Colonic mucosa (tissue), 4 donors: ENCODE measurements at regions not wholly inside any gene's neighbourhood (a gene's known extent, or its start where the extent isn't known, plus 50 kb on each side); places are given as distances from the start of the nearest gene placed in this dataset.

Experiments used
- DNase-seq: peaks from one replicate; pipeline ENCODE4 v3.0.0-alpha.2; 2020
- H3K27ac ChIP-seq: fragments of 200-600 bp; one replicate; pipeline ENCODE4 v1.8.0; 2021
- H3K27me3 ChIP-seq: fragments of 200-600 bp; one replicate; pipeline ENCODE4 v1.8.0; 2021
- H3K36me3 ChIP-seq: fragments of 200-600 bp; one replicate; pipeline ENCODE4 v1.8.0; 2021
- H3K4me1 ChIP-seq: fragments of 200-600 bp; one replicate; pipeline ENCODE4 v1.8.0; 2021; ENCODE audit warnings: mild to moderate bottlenecking
- H3K4me3 ChIP-seq: fragments of 200-600 bp; one replicate; pipeline ENCODE4 v1.8.0; 2021
- H3K9ac ChIP-seq, 2 donors: one replicate each; pipeline ENCODE4 v1.7.0; 2013; ENCODE audit warnings: control low read depth in 2 of 2, low read depth in 2 of 2, low read length in 2 of 2
- H3K9me3 ChIP-seq: fragments of 200-600 bp; one replicate; pipeline ENCODE4 v1.8.0; 2021
- intact Hi-C: fragments of 100-400 bp; cut with DNase I; formaldehyde crosslinking; loops from one replicate; pipeline ENCODE4 v1.14.1; 2022
- TF ChIP-seq, protein P1 (sequence below): fragments of 200-600 bp; IDR thresholded peaks from one replicate; pipeline ENCODE4 v1.8.0; 2022; ENCODE audit warnings: antibody characterized with exemption, mild to moderate bottlenecking
- donor health status: healthy.
- donor health status: DM: no; HTN: no; CAD: no.
- donor health status: DM: no; HTN: no; CAD: no.

GRCh38 chr15:62809968-62810260 lies 232.6 kb upstream of the TPM1 start:
- Histone ChIP-seq H3K9ac (no peak overlapping the region), H3K27me3 (no peaks in the 10 kb centered on the region), H3K27ac (no peak overlapping the region), H3K9me3 (no peaks in the 10 kb centered on the region), H3K4me3 (no peak overlapping the region), H3K36me3 (no peaks in the 10 kb centered on the region), H3K4me1 (no peaks in the 10 kb centered on the region)
- TF ChIP-seq, protein P1, sequence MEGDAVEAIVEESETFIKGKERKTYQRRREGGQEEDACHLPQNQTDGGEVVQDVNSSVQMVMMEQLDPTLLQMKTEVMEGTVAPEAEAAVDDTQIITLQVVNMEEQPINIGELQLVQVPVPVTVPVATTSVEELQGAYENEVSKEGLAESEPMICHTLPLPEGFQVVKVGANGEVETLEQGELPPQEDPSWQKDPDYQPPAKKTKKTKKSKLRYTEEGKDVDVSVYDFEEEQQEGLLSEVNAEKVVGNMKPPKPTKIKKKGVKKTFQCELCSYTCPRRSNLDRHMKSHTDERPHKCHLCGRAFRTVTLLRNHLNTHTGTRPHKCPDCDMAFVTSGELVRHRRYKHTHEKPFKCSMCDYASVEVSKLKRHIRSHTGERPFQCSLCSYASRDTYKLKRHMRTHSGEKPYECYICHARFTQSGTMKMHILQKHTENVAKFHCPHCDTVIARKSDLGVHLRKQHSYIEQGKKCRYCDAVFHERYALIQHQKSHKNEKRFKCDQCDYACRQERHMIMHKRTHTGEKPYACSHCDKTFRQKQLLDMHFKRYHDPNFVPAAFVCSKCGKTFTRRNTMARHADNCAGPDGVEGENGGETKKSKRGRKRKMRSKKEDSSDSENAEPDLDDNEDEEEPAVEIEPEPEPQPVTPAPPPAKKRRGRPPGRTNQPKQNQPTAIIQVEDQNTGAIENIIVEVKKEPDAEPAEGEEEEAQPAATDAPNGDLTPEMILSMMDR, result no peak
- DNase-seq, result no peak
- intact Hi-C loops, result no loop called here

GRCh38 chr15:62812515-62812835 lies 230.1 kb upstream of the TPM1 start:
- intact Hi-C loops, result no loop called here
- H3K27ac ChIP-seq, result no peak overlapping the region

DNA sequence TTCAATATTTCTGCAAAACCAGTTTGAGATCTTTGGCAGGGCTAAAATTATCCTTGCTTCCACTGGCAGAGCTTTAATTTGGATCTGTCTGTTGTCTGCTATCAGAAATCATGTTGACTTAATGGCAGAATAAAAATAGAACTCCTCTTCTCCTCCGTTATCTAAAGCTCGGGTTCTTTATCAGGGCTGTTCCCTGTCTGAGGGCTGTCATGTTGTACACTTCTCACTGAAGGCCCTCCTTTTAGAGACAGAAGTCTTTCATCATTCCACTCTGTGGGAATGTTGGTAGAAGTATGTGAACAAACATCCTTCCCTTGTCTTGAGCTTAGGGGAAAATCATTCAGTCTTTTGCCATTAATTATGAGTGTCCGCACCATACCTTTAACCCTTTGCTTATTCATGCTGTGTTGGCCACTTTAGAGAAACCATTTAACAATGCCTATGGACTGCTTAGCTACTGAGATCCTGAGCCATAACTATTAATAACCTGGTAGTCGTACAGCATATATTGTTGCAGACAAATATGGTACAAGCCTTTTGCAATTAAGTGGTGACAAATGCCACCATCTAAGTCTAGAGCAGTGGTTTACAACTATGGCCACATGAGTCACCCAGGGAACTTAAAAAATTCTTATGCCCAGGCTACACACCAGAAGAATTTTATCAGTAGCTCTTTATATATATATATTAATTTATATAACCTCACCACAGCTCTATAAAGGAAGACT lies 226.0 kb upstream of the TPM1 start:
- TF ChIP-seq, protein P1, result no peak
- Histone ChIP-seq H3K9ac (no peak overlapping the region), H3K36me3 (no peaks in the 10 kb centered on the region), H3K27ac (no peak overlapping the region), H3K27me3 (no peaks in the 10 kb centered on the region), H3K4me1 (peaks cover 6% of the 10 kb centered on the region), H3K9me3 (no peaks in the 10 kb centered on the region), H3K4me3 (no peak overlapping the region)
- DNase-seq, result no peak
- intact Hi-C loops, result no loop called here

More at GRCh38 chr15:62812515-62812835, 230.1 kb upstream of the TPM1 start:
- Histone ChIP-seq H3K36me3 (no peaks in the 10 kb centered on the region), H3K4me1 (no peaks in the 10 kb centered on the region), H3K9me3 (no peaks in the 10 kb centered on the region), H3K27me3 (no peaks in the 10 kb centered on the region), H3K4me3 (no peak overlapping the region), H3K9ac (no peak overlapping the region)
- TF ChIP-seq, protein P1, result no peak
- no peak for DNase-seq

DNA sequence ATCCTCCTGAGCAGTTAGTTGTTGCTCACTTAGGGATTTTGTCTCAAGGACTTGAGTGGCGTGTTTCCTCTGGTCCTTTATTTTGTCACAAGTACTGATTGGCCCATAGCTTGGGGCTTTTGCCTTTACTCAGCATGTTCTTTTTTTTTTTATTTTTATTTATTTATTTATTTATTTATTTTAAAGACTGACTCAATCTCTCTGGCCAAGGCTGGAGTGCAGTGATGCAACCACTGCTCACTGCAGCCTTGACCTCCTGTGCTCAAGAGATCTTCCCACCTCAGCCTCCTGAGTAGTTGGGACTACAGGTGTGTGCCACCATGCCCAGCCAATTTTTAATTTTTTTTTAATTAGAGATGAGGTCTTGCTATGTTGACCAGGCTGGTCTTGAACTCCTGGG lies 223.9 kb upstream of the TPM1 start:
- TF ChIP-seq, protein P1, result no peak
- Histone ChIP-seq H3K27me3 (no peaks in the 10 kb centered on the region), H3K4me1 (peaks cover 6% of the 10 kb centered on the region), H3K9me3 (no peaks in the 10 kb centered on the region), H3K9ac (no peak overlapping the region), H3K27ac (no peak overlapping the region), H3K4me3 (no peak overlapping the region), H3K36me3 (no peaks in the 10 kb centered on the region)
- intact Hi-C loops, result no loop called here
- no peak for DNase-seq

DNA sequence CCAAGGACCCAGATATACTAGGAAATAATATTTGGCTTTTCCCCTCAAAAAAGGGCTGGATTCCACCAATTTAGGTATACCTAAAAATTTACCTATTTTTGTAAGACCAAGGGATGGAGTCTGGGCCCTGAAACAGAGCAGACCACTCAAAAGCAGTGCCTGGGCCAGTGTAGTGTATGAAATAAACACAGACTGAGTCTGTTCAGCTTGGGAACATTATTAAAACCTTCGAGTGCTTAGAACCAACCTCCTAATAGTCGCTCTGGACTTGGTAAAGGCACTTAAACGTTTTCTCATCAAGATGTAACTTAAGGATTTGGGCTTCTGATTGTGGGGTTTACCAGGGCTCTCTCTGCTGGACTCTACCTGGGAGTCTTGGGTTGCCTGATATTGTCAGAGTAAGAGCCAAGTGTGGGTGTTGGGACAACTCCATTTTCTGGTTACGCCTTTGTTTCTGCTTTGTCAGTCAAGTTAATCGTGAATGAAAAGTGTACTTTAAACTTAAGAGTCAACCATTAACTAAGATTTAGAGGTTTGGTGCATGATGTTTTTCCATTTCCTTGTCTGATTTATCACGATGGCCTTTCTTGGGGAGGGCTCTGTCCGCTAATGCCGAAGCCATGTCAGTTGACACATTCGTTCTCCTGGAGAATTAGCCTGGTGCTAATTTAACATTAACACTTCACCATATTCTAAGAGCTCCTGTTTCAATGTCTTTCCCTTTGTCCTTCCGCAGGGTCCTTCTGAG lies 221.0 kb upstream of the TPM1 start:
- Histone ChIP-seq H3K27ac (peak overlapping the region; percentile 92), H3K36me3 (no peaks in the 10 kb centered on the region), H3K4me1 (peaks cover 6% of the 10 kb centered on the region), H3K9ac (peak overlapping the region in 1 of 2 donors; percentile 71), H3K4me3 (no peak overlapping the region), H3K9me3 (no peaks in the 10 kb centered on the region), H3K27me3 (no peaks in the 10 kb centered on the region)
- intact Hi-C loops, result no loop called here
- TF ChIP-seq, protein P1, result no peak
- DNase-seq, result peak; percentile 65
